GM18499 (cell line): ENCODE measurements at regions not wholly inside any gene's neighbourhood (a gene's known extent, or its start where the extent isn't known, plus 50 kb on each side); places are given as distances from the start of the nearest gene placed in this dataset.

ENCODE experiments used
- ATAC-seq: cut with Tn5 transposase; IDR thresholded peaks from one replicate; pipeline ENCODE4 v1.9.1; 2021; ENCODE audit warnings: moderate number of reproducible peaks; ENCODE audit not compliant: insufficient read depth, unreplicated experiment

GRCh38 chr2:15073664-15074063 is 441.1 kb downstream of the LRATD1 start:
- ATAC-seq, result no peak

DNA sequence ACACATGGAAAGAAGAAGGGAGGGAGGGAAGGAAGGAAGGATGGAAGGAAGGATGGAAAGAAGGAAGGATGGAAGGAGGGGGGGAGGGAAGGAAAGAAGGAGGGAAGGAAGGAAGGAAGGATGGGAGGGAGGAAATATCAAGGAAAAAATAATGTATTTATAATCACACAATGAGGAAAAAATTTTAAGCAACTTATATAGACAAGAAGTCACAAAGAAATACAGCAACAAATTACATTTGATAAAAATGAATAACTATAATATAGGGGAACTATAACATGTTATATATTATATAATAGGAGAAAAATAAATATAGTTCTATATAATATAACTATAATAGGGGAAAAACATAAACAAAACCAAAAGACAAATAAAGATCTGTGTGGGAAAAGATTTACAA is 441.8 kb downstream of the LRATD1 start:
- no peak for ATAC-seq

- no peak for ATAC-seq
Observed at GRCh38 chr2:15074751-15075700, 442.5 kb downstream of the LRATD1 start.

GRCh38 chr2:15076668-15077067 is 444.2 kb downstream of the LRATD1 start:
- no peak for ATAC-seq

DNA sequence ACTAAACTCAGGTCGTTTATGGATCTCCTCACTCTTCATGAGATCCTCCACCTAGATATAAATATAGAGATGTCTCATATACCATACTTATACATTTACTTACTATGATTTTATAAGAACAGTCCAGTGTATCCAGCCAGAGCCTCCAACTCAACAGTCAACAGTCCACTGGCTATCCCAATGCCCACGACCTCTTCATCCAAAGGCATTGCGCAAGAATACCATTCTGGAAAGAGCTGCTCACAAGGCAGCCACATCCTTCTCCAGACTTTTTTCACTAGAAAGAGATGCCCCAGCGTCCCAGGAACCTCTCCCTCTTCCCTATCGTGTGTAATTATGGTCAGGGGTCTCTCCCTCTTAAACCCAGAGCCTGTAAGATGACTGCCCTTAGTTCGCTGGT is 448.8 kb downstream of the LRATD1 start:
- no peak for ATAC-seq

DNA sequence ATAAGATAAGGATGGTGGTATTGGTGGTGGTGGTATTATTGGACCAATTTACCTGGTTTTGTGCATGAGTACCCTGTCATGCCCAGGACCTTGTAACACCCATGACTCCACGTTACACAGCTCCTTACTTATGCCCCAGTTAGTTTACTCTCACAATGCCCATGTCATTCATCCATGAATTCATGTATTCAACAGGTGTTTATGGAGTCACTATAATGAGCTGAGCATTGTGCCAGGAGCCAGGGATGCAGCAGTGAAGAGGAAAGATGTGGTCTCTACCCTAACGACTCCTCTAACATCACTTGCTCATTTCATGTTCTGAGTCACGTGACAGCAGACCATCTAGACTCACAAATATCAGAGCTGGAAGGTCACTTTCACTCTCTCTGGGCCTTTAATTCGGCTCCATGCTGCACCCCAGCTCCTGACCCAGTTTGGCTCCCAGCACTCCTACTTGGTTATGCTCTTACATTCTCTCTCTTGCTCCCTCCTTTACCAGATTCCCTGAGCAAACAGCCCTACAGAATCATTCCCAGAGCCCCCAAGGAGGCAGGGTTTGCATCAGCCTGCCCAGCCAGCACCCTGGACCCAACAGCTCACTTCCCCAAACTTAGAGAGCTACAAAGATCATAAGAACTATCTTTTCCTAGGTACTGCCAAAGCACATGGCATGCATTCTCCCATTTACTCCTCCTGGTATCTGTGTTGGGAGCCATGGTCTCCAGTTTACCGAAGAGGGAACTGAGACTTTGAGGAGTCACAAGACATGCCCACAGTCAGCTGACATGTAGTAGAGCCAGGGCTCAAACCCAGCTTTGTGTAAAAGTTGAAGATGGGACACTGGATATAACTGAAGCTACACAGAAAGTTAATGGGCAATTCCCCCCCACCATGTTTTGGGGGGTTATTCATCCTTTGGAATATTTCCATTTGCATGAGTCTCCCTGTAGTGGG is 449.9 kb downstream of the LRATD1 start:
- no peak for ATAC-seq

GRCh38 chr2:15084826-15085489 is 452.4 kb downstream of the LRATD1 start:
- no peak for ATAC-seq

DNA sequence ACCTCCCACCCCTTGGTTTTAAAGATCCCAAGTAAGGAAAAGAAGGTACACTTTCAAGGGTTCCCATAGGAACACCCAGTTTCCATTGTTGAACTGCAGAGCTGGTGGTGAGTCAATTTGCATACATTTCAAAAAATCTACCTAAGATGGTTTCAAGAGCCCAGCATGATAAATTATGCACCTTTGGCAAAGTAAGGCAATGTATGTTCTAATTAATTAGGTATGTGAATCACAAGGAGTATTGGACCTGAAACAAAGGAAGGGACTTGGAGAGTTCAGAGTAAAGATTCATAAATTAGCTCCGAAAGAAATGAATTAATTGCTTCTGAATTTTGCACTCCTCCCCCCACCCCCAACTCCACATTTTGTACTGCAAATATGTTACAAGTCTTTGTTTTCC is 459.7 kb downstream of the LRATD1 start:
- ATAC-seq, result no peak

- ATAC-seq, result no peak
Observed at GRCh38 chr2:15092691-15093090, 460.2 kb downstream of the LRATD1 start.

DNA sequence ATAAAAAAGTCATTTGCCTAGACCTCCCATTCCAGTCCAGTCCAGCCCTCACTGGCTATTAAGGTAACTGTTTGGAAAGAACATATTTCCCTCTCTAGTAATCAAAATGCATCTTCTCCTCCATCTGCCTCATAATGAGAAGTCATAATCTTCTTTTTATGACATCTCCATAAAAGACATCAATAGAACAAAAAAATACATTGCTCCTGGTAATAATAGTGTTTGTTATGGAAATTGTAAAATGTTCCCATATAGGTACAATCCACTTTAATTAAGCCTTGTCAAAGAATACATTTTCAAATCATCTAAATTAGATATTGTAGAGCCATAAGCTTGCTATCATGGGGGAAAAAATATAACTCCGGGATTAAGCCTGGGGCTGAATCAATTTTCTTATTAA is 461.6 kb downstream of the LRATD1 start:
- no peak for ATAC-seq

GRCh38 chr2:15096873-15097272 is 464.3 kb downstream of the NBAS start:
- no peak for ATAC-seq

DNA sequence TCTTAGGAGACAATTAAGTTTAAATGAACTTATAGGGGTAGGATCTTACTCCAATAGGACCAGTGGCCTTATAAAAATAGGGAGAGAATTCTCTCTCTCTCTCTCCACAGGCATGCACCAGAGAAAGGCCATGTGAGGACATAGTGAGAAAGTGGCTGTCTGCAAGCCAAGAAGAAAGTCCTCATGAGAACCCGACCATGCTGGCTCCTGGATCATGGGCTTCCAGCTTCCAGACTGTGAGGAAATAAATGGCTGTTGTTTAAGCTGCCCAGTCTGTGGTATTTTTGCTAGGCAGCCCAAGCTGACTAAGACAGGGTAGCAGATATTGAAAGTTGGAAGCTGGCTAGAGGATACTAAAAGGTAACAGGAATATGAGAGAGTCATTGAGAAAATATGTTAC is 454.0 kb downstream of the NBAS start:
- no peak for ATAC-seq

GRCh38 chr2:15111718-15112117 is 449.4 kb downstream of the NBAS start:
- ATAC-seq, result no peak

GRCh38 chr2:15112216-15112615 is 448.9 kb downstream of the NBAS start:
- no peak for ATAC-seq

DNA sequence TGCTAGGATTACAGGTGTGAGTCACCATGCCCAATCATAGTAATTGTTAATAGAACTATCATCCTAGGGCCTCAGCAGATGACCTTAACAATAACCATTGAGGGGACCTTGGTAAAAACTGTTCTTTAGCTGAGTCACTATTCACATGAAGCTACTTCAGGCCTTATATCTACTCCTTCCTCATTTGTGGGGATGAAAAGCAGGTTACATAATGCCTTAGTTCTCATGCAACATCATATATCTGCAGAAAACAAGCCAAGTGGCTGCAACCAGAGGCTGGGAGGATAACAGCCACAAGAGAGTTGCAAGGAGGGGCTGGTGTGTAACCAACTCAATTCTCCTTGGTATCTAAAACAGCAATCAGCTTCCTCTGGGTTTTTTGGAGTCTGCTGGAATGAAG is 445.4 kb downstream of the NBAS start:
- ATAC-seq, result no peak

GRCh38 chr2:15116830-15117229 is 444.3 kb downstream of the NBAS start:
- ATAC-seq, result no peak
